GM12891 (cell line): ENCODE measurements at regions not wholly inside any gene's neighbourhood (a gene's known extent, or its start where the extent isn't known, plus 50 kb on each side); places are given as distances from the start of the nearest gene placed in this dataset.

ENCODE experiments used
- POLR2AphosphoS5 ChIP-seq: IDR thresholded peaks from 2 replicates; pipeline ENCODE4 v1.6.1; 2011; ENCODE audit warnings: low read depth, low read length, control low read depth
- POU2F2 ChIP-seq: IDR thresholded peaks from 2 replicates; pipeline ENCODE4 v1.6.1; 2011; ENCODE audit warnings: low read depth, mild to moderate bottlenecking, control low read depth, low read length, moderate library complexity
- SPI1 ChIP-seq: IDR thresholded peaks from 2 replicates; pipeline ENCODE4 v1.6.1; 2011; ENCODE audit warnings: low read depth, low read length, control low read depth
- TAF1 ChIP-seq: IDR thresholded peaks from 2 replicates; pipeline ENCODE4 v1.6.1; 2011; ENCODE audit warnings: low read depth, low read length, control low read depth

DNA sequence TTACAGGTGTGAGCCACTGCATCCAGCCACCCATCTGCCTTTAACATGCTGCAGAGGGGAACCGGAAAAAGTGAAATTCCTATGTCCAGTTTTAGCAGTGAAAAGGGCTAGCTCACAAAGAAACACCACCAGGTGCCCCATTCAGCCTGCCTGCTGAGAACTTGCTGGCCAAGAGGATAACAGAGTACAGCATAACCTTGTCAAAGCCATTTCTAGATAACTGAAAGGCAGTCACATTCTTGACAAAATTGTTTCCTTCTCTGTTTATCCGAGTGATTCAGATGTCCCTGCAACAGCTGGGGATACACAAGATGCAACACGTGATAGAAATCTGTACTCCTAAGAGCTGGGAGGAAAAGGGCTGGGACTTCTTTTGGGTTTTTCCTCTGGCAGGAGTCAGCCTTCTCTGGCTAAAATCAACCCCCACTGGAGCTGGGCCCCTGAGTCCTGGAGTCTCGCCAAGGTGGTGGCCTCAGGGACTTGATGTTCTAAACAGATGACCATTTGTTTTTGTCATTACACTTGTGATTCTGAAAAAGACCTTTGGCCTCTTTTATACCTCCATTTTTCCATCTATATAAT lies 505.4 kb downstream of the BCL11A start:
- no peak for TF ChIP-seq POU2F2
- no peak for TF ChIP-seq SPI1
- TF ChIP-seq POLR2AphosphoS5: no peak
- TF ChIP-seq TAF1: no peak
